Vagina (tissue), 2 donors: ENCODE measurements at regions not wholly inside any gene's neighbourhood (a gene's known extent, or its start where the extent isn't known, plus 50 kb on each side); places are given as distances from the start of the nearest gene placed in this dataset.

Experiments
- POLR2A ChIP-seq, 2 donors: fragments of 450-650 bp; IDR thresholded peaks; one replicate each; pipeline ENCODE4 v1.6.1; 2017; ENCODE audit warnings: antibody characterized with exemption in 2 of 2, mild to moderate bottlenecking in 2 of 2, moderate library complexity in 2 of 2
- TF ChIP-seq, protein P1 (sequence below), 3 experiments: fragments of 450-650 bp in 2 of 3; fragments of 200-600 bp in 1 of 3; sonication (generic) in 1 of 3; IDR thresholded peaks; one replicate each; pipeline ENCODE4 v1.5.1; 2017 to 2019; ENCODE audit warnings: antibody characterized with exemption in 3 of 3, mild to moderate bottlenecking in 2 of 3, moderate library complexity in 2 of 3

DNA sequence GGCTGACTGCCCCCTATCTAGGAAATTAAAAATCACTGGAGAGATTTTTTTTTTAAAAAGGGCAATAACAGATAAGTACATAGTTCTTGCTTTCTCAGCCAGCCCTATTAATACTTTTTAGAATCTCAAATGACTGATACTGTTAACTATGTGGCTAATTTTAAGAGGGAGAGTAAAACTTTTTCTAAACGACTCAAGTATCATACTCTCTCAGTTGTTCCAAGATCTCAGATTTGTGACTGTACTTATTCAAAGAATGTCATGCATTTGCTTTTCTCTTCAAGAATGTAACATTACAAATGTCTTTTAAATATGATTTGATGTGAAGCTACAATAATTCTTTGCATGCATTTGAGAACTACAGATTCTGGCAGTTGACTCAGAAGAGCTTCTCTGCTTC lies 55.4 kb upstream of the RAB11FIP2 start:
- TF ChIP-seq, protein P1, sequence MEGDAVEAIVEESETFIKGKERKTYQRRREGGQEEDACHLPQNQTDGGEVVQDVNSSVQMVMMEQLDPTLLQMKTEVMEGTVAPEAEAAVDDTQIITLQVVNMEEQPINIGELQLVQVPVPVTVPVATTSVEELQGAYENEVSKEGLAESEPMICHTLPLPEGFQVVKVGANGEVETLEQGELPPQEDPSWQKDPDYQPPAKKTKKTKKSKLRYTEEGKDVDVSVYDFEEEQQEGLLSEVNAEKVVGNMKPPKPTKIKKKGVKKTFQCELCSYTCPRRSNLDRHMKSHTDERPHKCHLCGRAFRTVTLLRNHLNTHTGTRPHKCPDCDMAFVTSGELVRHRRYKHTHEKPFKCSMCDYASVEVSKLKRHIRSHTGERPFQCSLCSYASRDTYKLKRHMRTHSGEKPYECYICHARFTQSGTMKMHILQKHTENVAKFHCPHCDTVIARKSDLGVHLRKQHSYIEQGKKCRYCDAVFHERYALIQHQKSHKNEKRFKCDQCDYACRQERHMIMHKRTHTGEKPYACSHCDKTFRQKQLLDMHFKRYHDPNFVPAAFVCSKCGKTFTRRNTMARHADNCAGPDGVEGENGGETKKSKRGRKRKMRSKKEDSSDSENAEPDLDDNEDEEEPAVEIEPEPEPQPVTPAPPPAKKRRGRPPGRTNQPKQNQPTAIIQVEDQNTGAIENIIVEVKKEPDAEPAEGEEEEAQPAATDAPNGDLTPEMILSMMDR (IDR thresholded peaks at IDR 0.05), result no peak
- TF ChIP-seq POLR2A (IDR thresholded peaks at IDR 0.05), result no peak
